Right lobe of liver (tissue), 6 donors: ENCODE measurements at regions not wholly inside any gene's neighbourhood (a gene's known extent, or its start where the extent isn't known, plus 50 kb on each side); places are given as distances from the start of the nearest gene placed in this dataset.

Experiments used
- ATAC-seq, 4 donors: fragments of 200-7000 bp; cut with Tn5 transposase; one replicate each; pipeline ENCODE4 v1.9.1; 2020; ENCODE audit warnings: mild to moderate bottlenecking in 4 of 4, moderate library complexity in 4 of 4
- DNase-seq, 3 donors: peaks; one replicate each; pipeline ENCODE4 v3.0.0-alpha.2; 2020
- H3K27ac ChIP-seq, 3 donors: fragments of 200-600 bp; one replicate each; pipeline ENCODE4 v1.8.0; 2022
- H3K27me3 ChIP-seq, 2 donors: fragments of 200-600 bp; one replicate each; pipeline ENCODE4 v1.8.0; 2022
- H3K36me3 ChIP-seq, 4 donors: fragments of 200-600 bp; sonication (generic) in 1 of 4; one replicate each; pipeline versions ENCODE4 v1.5.1 to v1.8.0; 2017 to 2022; ENCODE audit warnings: control low read depth in 1 of 4
- H3K4me1 ChIP-seq, 4 donors: fragments of 200-600 bp; sonication (generic) in 1 of 4; one replicate each; pipeline versions ENCODE4 v1.5.1 to v1.8.0; 2017 to 2022; ENCODE audit warnings: control low read depth in 1 of 4
- H3K4me3 ChIP-seq, 3 donors: fragments of 200-600 bp; one replicate each; pipeline ENCODE4 v1.8.0; 2022
- H3K9me3 ChIP-seq, 4 donors: fragments of 200-600 bp; sonication (generic) in 1 of 4; one replicate each; pipeline versions ENCODE4 v1.5.1 to v1.8.0; 2017 to 2022; ENCODE audit warnings: control low read depth in 1 of 4
- CTCF ChIP-seq, 4 donors: fragments of 200-600 bp in 3 of 4; fragments of 450-650 bp in 1 of 4; IDR thresholded peaks; one replicate each; pipeline versions ENCODE4 v1.5.1 to v1.8.0; 2016 to 2022; ENCODE audit warnings: antibody characterized with exemption in 4 of 4, mild to moderate bottlenecking in 2 of 4
- POLR2A ChIP-seq: fragments of 450-650 bp; IDR thresholded peaks from one replicate; pipeline ENCODE4 v1.6.1; 2017; ENCODE audit warnings: antibody characterized with exemption, mild to moderate bottlenecking
- WGBS: methylation state at CpG from one replicate; pipeline ENCODE4 v1.1.6; 2018; ENCODE audit warnings: low coverage, low lambda C conversion rate; ENCODE audit not compliant: insufficient coverage; ENCODE audit errors: missing lambda C conversion rate; 5-methylcytosine and 5-hydroxymethylcytosine counted together
- intact Hi-C, 2 donors: fragments of 100-400 bp; cut with DNase I; formaldehyde crosslinking; loops; one replicate each; pipeline versions ENCODE4 v1.11.2 to v1.14.1; 2022
- donor health status: DM: no; HTN: yes; CAD: no.
- donor health status: DM: no; HTN: no; CAD: no.
- donor health status: DM: no; HTN: no; CAD: no.
- donor health status: DM: no; HTN: yes; CAD: no.
- donor health status: DM: no; HTN: yes; CAD: no.

DNA sequence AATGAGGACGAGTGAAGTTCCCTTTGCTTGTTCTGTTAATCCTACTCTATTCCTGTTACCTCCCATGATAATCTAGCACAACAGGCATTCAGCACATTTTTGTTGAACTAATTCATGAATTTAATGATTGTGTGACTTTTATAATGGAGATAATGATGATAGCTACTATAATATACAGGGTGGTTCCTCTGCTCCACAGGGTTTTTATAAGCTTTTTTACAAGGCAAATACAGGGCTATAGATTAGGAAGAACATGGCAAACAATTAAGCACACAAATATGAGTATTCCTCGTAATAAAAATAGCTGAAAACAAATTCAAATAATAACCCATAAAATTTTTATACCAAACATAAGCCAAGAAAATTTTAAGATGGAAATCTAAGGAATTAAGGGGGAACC lies 145.6 kb upstream of the TMTC1 start:
- no peaks in the 10 kb centered on the region for H3K27me3 ChIP-seq
- ATAC-seq = no peak
- H3K4me1 ChIP-seq = no peaks in the 10 kb centered on the region
- no peak overlapping the region for H3K27ac ChIP-seq
- no peaks in the 10 kb centered on the region for H3K36me3 ChIP-seq
- WGBS = 41% methylated on average over 2 of the region's 2 CpGs
- no peaks in the 10 kb centered on the region for H3K9me3 ChIP-seq
- intact Hi-C loops = no loop called here
- TF ChIP-seq CTCF (IDR thresholded peaks at IDR 0.05) (no peak), POLR2A (no peak)
- no peak overlapping the region for H3K4me3 ChIP-seq
- no peak for DNase-seq

GRCh38 chr12:29921307-29921706 lies 137.6 kb upstream of the TMTC1 start:
- Histone ChIP-seq H3K36me3 (no peaks in the 10 kb centered on the region), H3K27ac (no peak overlapping the region), H3K27me3 (no peaks in the 10 kb centered on the region), H3K4me1 (no peaks in the 10 kb centered on the region), H3K9me3 (no peaks in the 10 kb centered on the region), H3K4me3 (no peak overlapping the region)
- WGBS = 27% methylated on average over 1 of the region's 1 CpG
- DNase-seq = no peak
- TF ChIP-seq POLR2A (no peak), CTCF (IDR thresholded peaks at IDR 0.05) (no peak)
- no peak for ATAC-seq
- intact Hi-C loops = no loop called here

- ATAC-seq = no peak
Observed at GRCh38 chr12:29908157-29908556, 124.4 kb upstream of the TMTC1 start.

GRCh38 chr12:29907461-29907860 lies 123.7 kb upstream of the TMTC1 start:
- Histone ChIP-seq H3K27ac (no peak overlapping the region), H3K9me3 (peaks cover 0 to 6% (median 0%) of the 10 kb centered on the region in 4 donors), H3K36me3 (no peaks in the 10 kb centered on the region), H3K4me3 (no peak overlapping the region), H3K4me1 (no peaks in the 10 kb centered on the region), H3K27me3 (no peaks in the 10 kb centered on the region)
- no peak for DNase-seq
- intact Hi-C loops = no loop called here
- ATAC-seq = no peak
- no peak for TF ChIP-seq POLR2A
- no peak for TF ChIP-seq CTCF (IDR thresholded peaks at IDR 0.05)
- WGBS = 89% methylated on average over 4 of the region's 4 CpGs

More at GRCh38 chr12:29908157-29908556, 124.4 kb upstream of the TMTC1 start:
- no peak overlapping the region for H3K27ac ChIP-seq
- no peaks in the 10 kb centered on the region for H3K27me3 ChIP-seq
- WGBS = 22% methylated on average over 1 of the region's 1 CpG
- intact Hi-C loops = no loop called here
- DNase-seq = no peak
- no peak overlapping the region for H3K4me3 ChIP-seq
- no peaks in the 10 kb centered on the region for H3K36me3 ChIP-seq
- H3K9me3 ChIP-seq = peaks cover 0 to 6% (median 0%) of the 10 kb centered on the region in 4 donors
- H3K4me1 ChIP-seq = no peaks in the 10 kb centered on the region
- TF ChIP-seq POLR2A = no peak
- TF ChIP-seq CTCF (IDR thresholded peaks at IDR 0.05) = no peak

DNA sequence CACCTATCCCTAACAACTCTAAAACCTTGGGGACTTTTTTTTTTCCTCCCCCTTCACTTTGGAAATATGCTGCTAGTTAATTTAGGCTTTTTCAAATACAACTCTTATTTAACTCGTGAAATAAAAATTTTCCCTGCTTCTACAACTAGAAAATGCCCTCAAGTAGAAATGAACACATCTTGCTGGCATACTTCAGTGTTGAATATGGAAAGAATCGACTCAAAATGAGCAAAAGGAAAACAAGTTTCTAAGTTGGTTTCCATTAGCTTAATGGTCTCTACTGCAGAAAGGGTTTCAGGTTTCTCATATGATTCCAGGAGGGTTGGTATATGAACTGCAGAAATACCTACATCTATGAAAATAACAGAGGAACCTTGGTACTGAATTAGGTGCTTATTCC lies 118.3 kb upstream of the TMTC1 start:
- TF ChIP-seq POLR2A (no peak), CTCF (IDR thresholded peaks at IDR 0.05) (no peak)
- H3K4me1 ChIP-seq = peaks cover 0 to 9% (median 0%) of the 10 kb centered on the region in 4 donors
- intact Hi-C loops = no loop called here

More for the DNA sequence above, 118.3 kb upstream of the TMTC1 start:
- no peak for DNase-seq
- no peak for ATAC-seq
- H3K9me3 ChIP-seq = no peaks in the 10 kb centered on the region
- no peaks in the 10 kb centered on the region for H3K36me3 ChIP-seq
- no peaks in the 10 kb centered on the region for H3K27me3 ChIP-seq
- 63% methylated on average over 2 of the region's 2 CpGs for WGBS
- no peak overlapping the region for H3K4me3 ChIP-seq
- H3K27ac ChIP-seq = no peak overlapping the region
